Neural progenitor cell (in vitro differentiated cells): ENCODE measurements at regions not wholly inside any gene's neighbourhood (a gene's known extent, or its start where the extent isn't known, plus 50 kb on each side); places are given as distances from the start of the nearest gene placed in this dataset.

ENCODE experiments used
- EZH2phosphoT487 ChIP-seq: fragments of 200-600 bp; sonication (generic); IDR thresholded peaks from 2 replicates; pipeline ENCODE4 v1.6.1; 2017; ENCODE audit warnings: antibody characterized with exemption
- TF ChIP-seq, protein P1 (sequence below): fragments of 200-600 bp; sonication (generic); IDR thresholded peaks from 2 replicates; pipeline ENCODE4 v1.5.1; 2017; ENCODE audit warnings: antibody characterized with exemption, mild to moderate bottlenecking

- TF ChIP-seq, protein P1, sequence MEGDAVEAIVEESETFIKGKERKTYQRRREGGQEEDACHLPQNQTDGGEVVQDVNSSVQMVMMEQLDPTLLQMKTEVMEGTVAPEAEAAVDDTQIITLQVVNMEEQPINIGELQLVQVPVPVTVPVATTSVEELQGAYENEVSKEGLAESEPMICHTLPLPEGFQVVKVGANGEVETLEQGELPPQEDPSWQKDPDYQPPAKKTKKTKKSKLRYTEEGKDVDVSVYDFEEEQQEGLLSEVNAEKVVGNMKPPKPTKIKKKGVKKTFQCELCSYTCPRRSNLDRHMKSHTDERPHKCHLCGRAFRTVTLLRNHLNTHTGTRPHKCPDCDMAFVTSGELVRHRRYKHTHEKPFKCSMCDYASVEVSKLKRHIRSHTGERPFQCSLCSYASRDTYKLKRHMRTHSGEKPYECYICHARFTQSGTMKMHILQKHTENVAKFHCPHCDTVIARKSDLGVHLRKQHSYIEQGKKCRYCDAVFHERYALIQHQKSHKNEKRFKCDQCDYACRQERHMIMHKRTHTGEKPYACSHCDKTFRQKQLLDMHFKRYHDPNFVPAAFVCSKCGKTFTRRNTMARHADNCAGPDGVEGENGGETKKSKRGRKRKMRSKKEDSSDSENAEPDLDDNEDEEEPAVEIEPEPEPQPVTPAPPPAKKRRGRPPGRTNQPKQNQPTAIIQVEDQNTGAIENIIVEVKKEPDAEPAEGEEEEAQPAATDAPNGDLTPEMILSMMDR = no peak
- TF ChIP-seq EZH2phosphoT487 = no peak
These were observed 106.7 kb upstream of the ZNF618 start for GRCh38 chr9:113769412-113769811.
